ENCODE measurements at regions not wholly inside any gene's neighbourhood (a gene's known extent, or its start where the extent isn't known, plus 50 kb on each side); places are given as distances from the start of the nearest gene placed in this dataset.

GRCh38 chr6:94278146-94278545, 858.8 kb upstream of the EPHA7 start:
- no peak overlapping the region for H3K4me3 ChIP-seq (replicated peaks; ENCODE audit: low read depth, low read length)
- TF ChIP-seq, protein P1, sequence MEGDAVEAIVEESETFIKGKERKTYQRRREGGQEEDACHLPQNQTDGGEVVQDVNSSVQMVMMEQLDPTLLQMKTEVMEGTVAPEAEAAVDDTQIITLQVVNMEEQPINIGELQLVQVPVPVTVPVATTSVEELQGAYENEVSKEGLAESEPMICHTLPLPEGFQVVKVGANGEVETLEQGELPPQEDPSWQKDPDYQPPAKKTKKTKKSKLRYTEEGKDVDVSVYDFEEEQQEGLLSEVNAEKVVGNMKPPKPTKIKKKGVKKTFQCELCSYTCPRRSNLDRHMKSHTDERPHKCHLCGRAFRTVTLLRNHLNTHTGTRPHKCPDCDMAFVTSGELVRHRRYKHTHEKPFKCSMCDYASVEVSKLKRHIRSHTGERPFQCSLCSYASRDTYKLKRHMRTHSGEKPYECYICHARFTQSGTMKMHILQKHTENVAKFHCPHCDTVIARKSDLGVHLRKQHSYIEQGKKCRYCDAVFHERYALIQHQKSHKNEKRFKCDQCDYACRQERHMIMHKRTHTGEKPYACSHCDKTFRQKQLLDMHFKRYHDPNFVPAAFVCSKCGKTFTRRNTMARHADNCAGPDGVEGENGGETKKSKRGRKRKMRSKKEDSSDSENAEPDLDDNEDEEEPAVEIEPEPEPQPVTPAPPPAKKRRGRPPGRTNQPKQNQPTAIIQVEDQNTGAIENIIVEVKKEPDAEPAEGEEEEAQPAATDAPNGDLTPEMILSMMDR (IDR thresholded peaks at IDR 0.05; ENCODE audit: low read length, missing control alignments) = no peak
- DNase-seq (ENCODE audit: low read depth) = no peak

DNA sequence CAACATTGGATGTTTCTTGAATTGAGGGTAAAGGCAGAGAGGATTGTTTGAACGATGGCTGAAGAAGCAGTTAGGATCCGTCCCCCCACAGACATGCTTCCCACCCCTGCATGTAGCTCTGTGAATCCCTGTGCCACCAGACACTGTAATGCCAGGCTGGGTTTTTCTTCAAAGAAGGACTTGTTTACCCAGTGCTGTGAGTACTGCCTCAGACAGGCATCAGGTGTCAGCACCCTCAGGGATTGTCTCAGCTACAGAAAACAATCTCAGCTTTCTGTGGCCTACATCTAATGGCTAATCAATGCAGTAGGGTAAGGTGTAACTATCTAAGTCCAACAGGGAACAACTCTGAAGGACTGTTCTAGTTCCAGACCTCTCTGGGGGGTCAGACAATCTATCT, 853.0 kb upstream of the EPHA7 start:
- H3K4me3 ChIP-seq (replicated peaks; ENCODE audit: low read depth, low read length) = no peak overlapping the region
- TF ChIP-seq, protein P1 (IDR thresholded peaks at IDR 0.05; ENCODE audit: low read length, missing control alignments) = no peak
- DNase-seq (ENCODE audit: low read depth) = no peak

DNA sequence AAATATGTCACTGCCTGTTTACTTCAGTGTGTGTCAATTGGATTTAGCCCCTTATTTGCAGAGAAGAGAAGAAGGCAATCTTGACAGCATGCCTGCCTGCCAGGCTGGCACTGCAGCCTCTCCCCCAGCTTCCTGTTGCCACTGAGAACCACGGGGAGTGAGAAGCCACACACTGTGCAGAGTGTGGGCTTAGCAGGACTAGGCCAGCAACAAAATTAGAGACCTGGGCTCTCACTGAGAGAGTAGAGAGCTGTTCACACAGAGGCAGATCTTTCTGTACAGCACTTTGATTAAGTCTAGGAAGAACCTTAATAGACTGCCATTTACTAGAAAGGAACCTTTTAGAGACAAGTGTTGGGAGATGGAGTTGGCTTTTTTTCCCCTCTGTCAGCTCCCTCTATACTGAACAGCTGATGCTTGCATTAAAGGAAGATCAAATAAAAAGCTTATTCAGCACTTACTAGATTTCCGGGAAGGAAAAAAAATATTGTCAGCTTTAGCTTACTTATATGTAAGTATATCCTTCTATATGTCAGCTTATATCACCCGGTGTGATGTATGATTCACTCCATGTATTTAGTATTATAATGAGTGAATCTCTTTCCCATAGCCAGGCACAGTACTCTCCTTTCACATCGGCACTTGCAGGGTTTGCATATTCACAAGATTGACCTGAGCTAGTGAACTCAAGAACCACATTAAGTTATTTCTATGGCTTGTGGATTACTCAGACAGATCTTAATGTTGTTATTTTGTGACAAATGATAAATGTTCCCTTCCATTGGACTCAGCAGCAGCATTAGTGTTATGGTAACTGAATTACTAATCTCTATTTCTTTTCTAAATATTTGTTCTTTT, 851.0 kb upstream of the EPHA7 start:
- TF ChIP-seq, protein P1 (IDR thresholded peaks at IDR 0.05; ENCODE audit: low read length, missing control alignments) = no peak
- no peak overlapping the region for H3K4me3 ChIP-seq (replicated peaks; ENCODE audit: low read depth, low read length)
- DNase-seq (ENCODE audit: low read depth) = no peak

DNA sequence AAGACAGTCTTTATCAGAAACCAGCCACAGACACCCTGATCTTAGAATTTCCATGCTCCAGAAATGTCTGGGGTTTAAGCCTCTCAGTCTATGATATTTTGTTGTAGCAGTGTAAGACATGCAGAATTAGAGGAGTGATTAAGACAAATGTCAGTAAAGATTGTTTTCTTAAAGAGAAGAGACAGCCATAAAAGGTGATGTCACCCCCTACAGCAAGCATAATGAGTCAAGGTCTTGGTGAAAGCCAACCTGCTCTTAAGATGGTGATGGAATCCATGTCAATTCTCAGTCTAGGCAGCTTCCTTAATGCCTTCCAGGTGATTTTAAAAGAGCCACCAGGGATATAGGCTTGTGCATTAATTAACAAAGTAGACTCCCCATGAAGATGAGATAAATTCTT, 849.9 kb upstream of the EPHA7 start:
- DNase-seq (ENCODE audit: low read depth) = no peak
- TF ChIP-seq, protein P1 (IDR thresholded peaks at IDR 0.05; ENCODE audit: low read length, missing control alignments) = no peak
- H3K4me3 ChIP-seq (replicated peaks; ENCODE audit: low read depth, low read length) = no peak overlapping the region

DNA sequence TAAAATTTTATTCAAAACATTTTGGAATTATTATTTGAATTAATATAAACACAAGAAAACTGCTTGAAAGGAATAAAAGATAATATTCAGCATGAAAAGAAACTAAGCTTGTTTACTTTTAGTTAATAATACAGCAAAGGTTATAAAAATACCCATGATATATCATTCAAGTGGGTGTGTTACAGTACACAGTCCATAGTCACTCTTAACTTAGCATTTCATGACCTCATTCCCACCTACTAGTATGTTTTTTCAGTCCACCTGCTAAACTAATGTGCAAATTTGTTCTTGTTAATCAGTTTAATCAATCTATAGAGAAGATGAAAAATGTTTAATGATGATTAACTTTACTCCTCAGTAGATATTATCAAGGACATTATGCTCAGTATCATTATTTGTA, 841.4 kb upstream of the EPHA7 start:
- DNase-seq (ENCODE audit: low read depth) = no peak
- TF ChIP-seq, protein P1 (IDR thresholded peaks at IDR 0.05; ENCODE audit: low read length, missing control alignments) = no peak
- H3K4me3 ChIP-seq (replicated peaks; ENCODE audit: low read depth, low read length) = no peak overlapping the region

GRCh38 chr6:94254689-94255088, 835.3 kb upstream of the EPHA7 start:
- H3K4me3 ChIP-seq (replicated peaks; ENCODE audit: low read depth, low read length) = no peak overlapping the region
- no peak for DNase-seq (ENCODE audit: low read depth)
- TF ChIP-seq, protein P1 (IDR thresholded peaks at IDR 0.05; ENCODE audit: low read length, missing control alignments) = no peak

- no peak overlapping the region for H3K4me3 ChIP-seq (replicated peaks; ENCODE audit: low read depth, low read length)
- TF ChIP-seq, protein P1 (IDR thresholded peaks at IDR 0.05; ENCODE audit: low read length, missing control alignments) = no peak
- no peak for DNase-seq (ENCODE audit: low read depth)
These were observed 832.5 kb upstream of the EPHA7 start for GRCh38 chr6:94251878-94252277.

Data from fibroblast of pulmonary artery (primary cell).